GM21737 (cell line): ENCODE measurements at regions not wholly inside any gene's neighbourhood (a gene's known extent, or its start where the extent isn't known, plus 50 kb on each side); places are given as distances from the start of the nearest gene placed in this dataset.

Experiments
- ATAC-seq: cut with Tn5 transposase; IDR thresholded peaks from one replicate; pipeline ENCODE4 v1.9.1; 2021; ENCODE audit warnings: mild to moderate bottlenecking, moderate library complexity; ENCODE audit not compliant: unreplicated experiment

GRCh38 chr12:115659422-115659821, 618.1 kb downstream of the MED13L start:
- ATAC-seq, result no peak

GRCh38 chr12:115657081-115658013, 620.1 kb downstream of the MED13L start:
- no peak for ATAC-seq

- ATAC-seq, result no peak
Measured at GRCh38 chr12:115650026-115650425, 627.5 kb downstream of the MED13L start.

- ATAC-seq, result no peak
Measured at GRCh38 chr12:115648463-115648862, 629.0 kb downstream of the MED13L start.

GRCh38 chr12:115646210-115646609, 631.3 kb downstream of the MED13L start:
- no peak for ATAC-seq

- ATAC-seq, result no peak
Measured at GRCh38 chr12:115640929-115641328, 636.6 kb downstream of the MED13L start.

- ATAC-seq, result no peak
Measured at GRCh38 chr12:115639648-115640012, 637.9 kb downstream of the MED13L start.

- ATAC-seq, result no peak
Measured at GRCh38 chr12:115638733-115639647, 638.5 kb downstream of the MED13L start.

GRCh38 chr12:115636546-115636945, 640.9 kb downstream of the MED13L start:
- ATAC-seq, result no peak

- ATAC-seq, result no peak
Measured at GRCh38 chr12:115632308-115632707, 645.2 kb downstream of the MED13L start.

GRCh38 chr12:115630136-115630535, 647.4 kb downstream of the MED13L start:
- ATAC-seq, result no peak

- ATAC-seq, result no peak
Measured at GRCh38 chr12:115626210-115626609, 651.3 kb downstream of the MED13L start.

GRCh38 chr12:115623764-115624334, 653.6 kb downstream of the MED13L start:
- ATAC-seq, result no peak

GRCh38 chr12:115623275-115623674, 654.2 kb downstream of the MED13L start:
- no peak for ATAC-seq

- ATAC-seq, result no peak
Measured at GRCh38 chr12:115620816-115621215, 656.7 kb downstream of the MED13L start.

- ATAC-seq, result no peak
Measured at GRCh38 chr12:115619889-115620288, 657.6 kb downstream of the MED13L start.

- ATAC-seq, result no peak
Measured at GRCh38 chr12:115619061-115619460, 658.4 kb downstream of the MED13L start.

- ATAC-seq, result no peak
Measured at GRCh38 chr12:115618105-115618504, 659.4 kb downstream of the MED13L start.

GRCh38 chr12:115617391-115617790, 660.1 kb downstream of the MED13L start:
- ATAC-seq, result no peak

GRCh38 chr12:115611477-115611876, 666.0 kb downstream of the MED13L start:
- no peak for ATAC-seq

- ATAC-seq, result no peak
Measured at GRCh38 chr12:115609347-115609746, 668.1 kb downstream of the MED13L start.
